ENCODE measurements at regions not wholly inside any gene's neighbourhood (a gene's known extent, or its start where the extent isn't known, plus 50 kb on each side); places are given as distances from the start of the nearest gene placed in this dataset.
A peak's percentile ranks its signal among the peaks of the same experiment; 100 is the strongest.
"Not testable (repeated sequence)": the region's sequence is repeated elsewhere in the genome, so short reads cannot be mapped to it uniquely, and the experiment has no call there.

GRCh38 chr11:13184295-13184794 lies 93.2 kb upstream of the BMAL1 start:
- DNase-seq, result no peak

DNA sequence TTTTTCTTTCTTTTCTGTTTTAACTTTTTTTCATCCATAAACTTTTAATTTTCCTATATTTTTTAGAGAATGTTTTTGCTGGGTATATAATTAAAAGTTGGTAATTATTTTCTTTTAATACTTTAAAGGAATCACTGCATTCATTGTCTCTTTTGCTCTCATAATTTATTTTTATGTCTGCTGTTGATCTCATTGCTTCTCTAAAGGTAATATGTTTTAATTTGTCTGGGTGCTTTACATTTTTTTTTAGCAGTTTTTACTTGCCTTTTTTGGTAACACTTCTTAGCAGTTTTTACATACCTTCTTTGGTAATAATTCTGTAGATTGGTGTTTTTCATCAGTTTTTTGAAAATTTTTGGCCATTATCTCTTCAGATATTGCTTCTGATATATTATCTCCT lies 89.4 kb upstream of the BMAL1 start:
- DNase-seq, result no peak

- DNase-seq, result no peak
Observed at GRCh38 chr11:13189561-13190426, 87.8 kb upstream of the BMAL1 start.

DNA sequence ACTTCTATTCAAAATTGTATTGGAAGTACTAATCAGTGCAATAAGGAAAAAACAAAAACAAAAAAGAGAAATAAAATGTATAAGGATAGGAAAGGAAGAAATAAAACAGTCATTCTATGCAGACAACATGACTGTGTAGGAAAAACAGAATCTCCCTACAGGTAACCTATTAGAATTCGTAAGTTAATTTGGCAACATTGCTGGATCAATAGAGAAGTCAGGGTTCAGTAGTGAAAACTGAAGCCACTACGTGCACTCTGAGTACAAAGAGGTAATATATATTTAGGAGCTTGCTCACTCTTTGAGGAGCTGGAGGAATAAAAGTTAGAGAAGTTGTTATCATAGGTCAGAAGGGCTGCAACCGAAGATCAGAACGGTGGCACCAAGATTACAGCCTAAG lies 84.0 kb upstream of the BMAL1 start:
- DNase-seq, result no peak

DNA sequence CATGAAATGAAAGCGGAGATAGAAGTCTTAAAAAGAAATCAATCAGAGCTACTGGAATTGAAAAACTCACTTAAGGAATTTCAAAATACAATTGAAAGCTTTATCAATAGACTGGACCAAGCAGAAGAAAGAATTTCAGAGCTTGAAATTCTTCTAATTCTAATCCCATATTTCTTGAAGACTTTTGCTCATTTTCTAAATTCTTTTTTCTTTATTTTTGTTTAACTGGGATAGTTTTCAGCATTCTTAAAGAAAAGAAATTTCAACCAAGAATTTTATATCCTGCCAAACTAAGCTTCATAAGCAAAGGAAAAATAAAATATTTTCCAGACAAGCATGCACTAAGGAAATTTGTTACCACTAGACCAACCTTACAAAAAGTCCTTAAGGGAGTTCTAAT lies 80.2 kb upstream of the BMAL1 start:
- DNase-seq, result not testable (repeated sequence)

- no peak for DNase-seq
Observed at GRCh38 chr11:13205486-13205885, 72.1 kb upstream of the BMAL1 start.

GRCh38 chr11:13206086-13206640 lies 71.4 kb upstream of the BMAL1 start:
- DNase-seq, result no peak

DNA sequence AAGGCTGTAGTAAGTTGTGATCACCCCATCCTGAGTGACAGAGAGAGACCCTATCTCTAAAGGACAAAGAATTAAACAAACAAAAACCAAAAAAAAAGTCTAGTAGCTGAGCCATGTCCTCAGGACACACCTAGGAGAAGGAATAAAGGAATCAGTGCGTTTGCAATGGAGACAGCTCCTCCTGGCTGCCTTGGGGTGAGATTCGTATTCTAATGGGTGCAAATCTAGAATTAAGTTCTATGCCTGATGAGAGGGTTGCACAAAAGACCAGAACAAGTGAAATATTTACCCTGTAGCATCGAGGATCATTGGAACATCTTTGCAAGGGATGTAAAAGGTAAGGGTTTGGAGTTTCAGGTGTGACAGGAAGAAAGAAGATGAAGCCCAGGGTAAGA lies 70.3 kb upstream of the BMAL1 start:
- DNase-seq, result no peak

DNA sequence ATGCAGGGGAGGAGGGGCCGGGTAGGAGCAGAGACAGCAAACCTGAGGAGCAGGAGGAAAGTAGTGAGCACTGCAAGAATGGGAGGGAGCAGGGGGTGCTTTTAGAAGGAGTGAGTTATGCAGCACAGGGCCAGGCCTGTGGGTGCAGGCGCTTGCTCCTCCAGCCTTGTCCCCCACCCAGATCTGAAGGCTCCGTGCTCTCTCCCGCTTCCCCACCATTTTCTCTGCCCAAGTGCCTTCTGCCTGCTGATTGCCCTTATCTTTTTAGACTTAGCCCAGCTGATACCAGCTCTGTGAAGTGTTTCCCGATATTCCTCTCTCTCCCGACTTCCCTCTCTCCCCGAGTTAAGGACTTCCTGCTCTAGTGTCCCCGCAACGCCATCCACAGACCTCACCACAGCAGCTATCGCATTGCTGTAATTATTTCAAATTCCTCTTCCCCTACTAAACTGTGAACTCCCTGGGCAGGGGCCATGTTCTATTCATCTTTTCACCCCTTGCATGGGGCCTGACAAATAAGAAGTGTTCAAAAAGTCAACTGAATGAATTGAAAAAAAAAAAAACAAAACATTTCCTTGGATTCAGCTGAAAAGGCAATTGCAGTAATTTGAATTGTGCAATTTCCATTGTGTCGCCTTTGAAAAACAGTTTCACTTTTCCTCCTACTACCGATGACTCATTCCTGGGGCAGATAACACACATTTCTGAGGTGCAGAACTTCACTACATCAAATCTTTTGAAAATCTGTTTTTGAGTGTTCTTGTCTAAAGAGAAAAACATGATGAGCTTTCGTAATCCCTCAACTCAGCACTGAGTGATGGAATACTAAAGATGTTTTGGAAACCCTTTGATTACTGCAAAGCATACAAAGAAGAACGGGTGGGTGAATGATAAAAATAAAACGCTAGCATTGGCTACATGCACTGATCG lies 69.7 kb upstream of the BMAL1 start:
- DNase-seq, result no peak

- no peak for DNase-seq
Observed at GRCh38 chr11:13208921-13209320, 68.7 kb upstream of the BMAL1 start.

GRCh38 chr11:13209379-13209778 lies 68.2 kb upstream of the BMAL1 start:
- no peak for DNase-seq

GRCh38 chr11:13210424-13210823 lies 67.2 kb upstream of the BMAL1 start:
- DNase-seq, result no peak

GRCh38 chr11:13214276-13214675 lies 63.3 kb upstream of the BMAL1 start:
- DNase-seq, result no peak

- no peak for DNase-seq
Observed at GRCh38 chr11:13215149-13215548, 62.4 kb upstream of the BMAL1 start.

GRCh38 chr11:13216019-13216710 lies 61.4 kb upstream of the BMAL1 start:
- DNase-seq, result peak; percentile 41

DNA sequence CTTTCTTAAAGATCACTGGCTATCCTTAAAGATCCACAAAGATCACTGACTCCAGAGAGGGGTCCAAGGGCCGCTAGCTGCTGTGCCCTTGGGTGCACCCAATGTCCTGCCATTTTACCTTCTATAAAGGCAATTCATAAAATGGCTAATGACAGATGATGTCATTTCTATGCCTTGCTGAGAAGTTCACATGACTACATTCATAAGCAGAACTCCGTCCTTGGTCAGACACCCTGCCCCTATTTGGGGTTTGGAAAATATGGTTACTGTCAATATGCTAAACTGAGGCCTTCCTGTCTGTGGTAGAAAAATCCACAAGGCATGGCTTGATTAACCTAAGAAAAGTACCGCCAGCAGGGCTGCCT lies 60.9 kb upstream of the BMAL1 start:
- no peak for DNase-seq

- DNase-seq, result not testable (repeated sequence)
Observed at GRCh38 chr11:13218685-13219084, 58.9 kb upstream of the BMAL1 start.

DNA sequence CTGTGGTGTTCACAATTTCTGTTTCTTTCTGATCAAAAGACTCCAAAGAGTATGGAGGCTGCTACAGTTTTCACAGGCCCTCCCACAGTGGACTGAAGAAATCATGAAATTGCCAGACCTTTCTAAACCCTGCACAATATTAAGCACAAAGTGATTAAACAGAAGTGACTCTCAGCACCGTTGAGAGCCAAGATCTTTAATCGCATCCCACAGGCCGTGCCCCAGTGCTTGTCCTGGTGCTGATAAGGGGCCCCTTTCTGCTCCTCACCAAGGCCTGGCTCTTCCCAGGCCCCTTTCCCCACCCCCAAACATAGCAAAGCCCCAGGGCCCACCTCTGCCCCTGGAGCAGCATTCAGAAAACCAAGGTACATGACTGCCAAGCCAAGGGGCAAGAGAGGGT lies 57.4 kb upstream of the BMAL1 start:
- DNase-seq, result no peak

GRCh38 chr11:13221722-13222121 lies 55.9 kb upstream of the BMAL1 start:
- DNase-seq, result no peak

DNA sequence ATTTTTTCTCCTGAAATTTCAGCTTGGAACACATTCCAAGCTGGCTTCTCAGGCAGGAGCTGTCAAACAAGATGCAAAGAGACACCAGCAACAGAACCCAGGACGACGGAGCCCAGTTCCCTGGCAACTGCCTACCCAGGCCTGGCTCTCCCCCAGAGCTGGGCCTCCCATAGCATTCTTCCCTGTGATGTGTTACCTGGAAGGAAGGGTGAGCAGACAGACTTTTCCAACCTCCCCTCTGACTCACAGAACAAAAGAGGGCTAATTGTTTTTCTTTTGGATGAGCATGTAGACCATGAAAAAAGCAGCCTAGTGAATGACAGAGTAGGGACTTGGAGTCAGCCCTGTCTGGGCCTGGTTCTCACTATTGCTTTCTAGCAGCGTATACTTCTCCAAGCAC lies 55.3 kb upstream of the BMAL1 start:
- no peak for DNase-seq

DNA sequence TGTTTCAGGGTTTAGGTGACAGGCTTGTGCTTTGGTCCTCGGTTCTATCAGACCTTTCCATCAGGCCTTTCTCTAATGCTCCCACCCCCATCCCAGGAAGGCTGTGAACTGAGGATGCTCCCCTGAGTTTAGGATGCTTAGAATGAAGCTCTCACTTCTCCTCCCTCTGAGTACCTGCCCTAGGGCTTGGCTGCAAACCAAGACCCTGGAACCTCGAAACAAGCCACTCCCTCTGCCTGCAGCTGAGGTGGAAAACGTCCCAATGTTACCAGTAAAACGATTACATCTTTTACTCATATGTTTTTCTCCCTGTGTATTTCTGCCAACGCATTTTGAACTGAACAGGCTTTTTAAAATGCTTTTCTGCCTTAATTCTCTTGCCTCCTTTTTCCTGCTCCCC lies 54.5 kb upstream of the BMAL1 start:
- DNase-seq, result no peak

DNA sequence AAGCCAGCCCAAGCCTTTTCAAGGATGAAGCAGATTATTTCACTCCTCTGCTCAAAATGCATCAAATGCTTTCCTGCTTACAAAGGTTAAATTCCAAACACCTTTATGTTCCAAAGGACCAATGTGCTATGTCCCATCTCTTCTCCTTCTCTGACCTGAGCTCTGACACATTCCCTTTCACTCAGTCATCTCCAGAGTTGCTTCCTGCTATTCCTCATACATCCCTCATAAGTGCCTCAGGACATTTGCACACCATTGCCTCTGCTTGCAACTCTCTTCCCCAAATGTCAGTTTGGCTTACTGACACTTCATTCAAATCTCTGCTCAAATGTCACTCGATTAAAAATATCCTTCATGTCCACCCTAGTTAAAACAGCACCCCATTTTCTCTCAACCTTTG lies 53.3 kb upstream of the BMAL1 start:
- DNase-seq, result no peak

All from activated CD4-positive, CD25-positive, alpha-beta regulatory T cell treated with anti-CD3 and anti-CD28 coated beads, Interleukin-2, amount 50 U/mL, for 72 hours (primary cell).